ENCODE measurements at regions not wholly inside any gene's neighbourhood (a gene's known extent, or its start where the extent isn't known, plus 50 kb on each side); places are given as distances from the start of the nearest gene placed in this dataset.

GRCh38 chr7:153510674-153511073 is 541.5 kb upstream of the DPP6 start:
- Histone ChIP-seq H3K4me2 (replicated peaks; ENCODE audit: extremely low read depth, low read length, poor library complexity, severe bottlenecking) (no peak overlapping the region), H3K4me1 (ENCODE audit: control insufficient read depth in 1 of 2, insufficient read depth in 2 of 2, low read length in 2 of 2) (no peaks in the 10 kb centered on the region), H3K4me3 (replicated peaks in 1 of 3; ENCODE audit: low read depth in 2 of 3, low read length in 3 of 3) (no peak overlapping the region), H3K9me3 (replicated peaks in 1 of 2; ENCODE audit: control insufficient read depth in 1 of 2, insufficient read depth in 1 of 2, low read length in 2 of 2) (peaks cover 14 to 30% of the 10 kb centered on the region in 2 donors), H3K27me3 (ENCODE audit: control insufficient read depth in 2 of 2, insufficient read depth in 2 of 2, low read length in 2 of 2) (no peaks in the 10 kb centered on the region), H2AFZ (ENCODE audit: insufficient read depth, low read depth, low read length, poor library complexity, severe bottlenecking) (no peak overlapping the region), H3K27ac (ENCODE audit: low read depth in 1 of 2, low read length in 2 of 2) (no peak overlapping the region), H3K9ac (ENCODE audit: insufficient read depth, low read length, poor library complexity, severe bottlenecking) (no peak overlapping the region), H3K36me3 (replicated peaks in 1 of 2; ENCODE audit: control insufficient read depth in 1 of 2, insufficient read depth in 2 of 2, low read length in 2 of 2) (no peaks in the 10 kb centered on the region), H3K79me2 (ENCODE audit: insufficient read depth, low read length) (no peaks in the 10 kb centered on the region), H4K20me1 (ENCODE audit: insufficient read depth, low read length) (no peaks in the 10 kb centered on the region)
- Mint-ChIP-seq H3K27ac (no peak overlapping the region), H3K36me3 (no peaks in the 10 kb centered on the region), H3K4me3 (no peak overlapping the region), H3K9me3 (peaks cover 0 to 15% (median 12%) of the 10 kb centered on the region in 7 donors), H3K4me1 (no peaks in the 10 kb centered on the region), H3K27me3 (ENCODE audit: low read depth in 3 of 3) (no peaks in the 10 kb centered on the region)
- no CpG with 5 or more reads among the region's 3 CpGs for whole genome bisulfite sequencing (ENCODE audit: insufficient coverage)
- intact Hi-C loops (cut with micrococcal nuclease) = no loop called here
- DNase-seq = no peak
- no peak for TF ChIP-seq CTCF (IDR thresholded peaks at IDR 0.05)

GRCh38 chr7:153514032-153514431 is 538.2 kb upstream of the DPP6 start:
- no peak overlapping the region for H3K4me3 Mint-ChIP-seq
- no peaks in the 10 kb centered on the region for H3K27me3 Mint-ChIP-seq (ENCODE audit: low read depth in 3 of 3)
- no peak overlapping the region for H3K27ac Mint-ChIP-seq
- Histone ChIP-seq H3K27ac (ENCODE audit: low read depth in 1 of 2, low read length in 2 of 2) (no peak overlapping the region), H2AFZ (ENCODE audit: insufficient read depth, low read depth, low read length, poor library complexity, severe bottlenecking) (no peak overlapping the region), H3K4me1 (ENCODE audit: control insufficient read depth in 1 of 2, insufficient read depth in 2 of 2, low read length in 2 of 2) (no peaks in the 10 kb centered on the region), H3K9ac (ENCODE audit: insufficient read depth, low read length, poor library complexity, severe bottlenecking) (no peak overlapping the region), H3K36me3 (replicated peaks in 1 of 2; ENCODE audit: control insufficient read depth in 1 of 2, insufficient read depth in 2 of 2, low read length in 2 of 2) (no peaks in the 10 kb centered on the region), H3K4me3 (replicated peaks in 1 of 3; ENCODE audit: low read depth in 2 of 3, low read length in 3 of 3) (no peak overlapping the region), H3K4me2 (replicated peaks; ENCODE audit: extremely low read depth, low read length, poor library complexity, severe bottlenecking) (no peak overlapping the region), H3K79me2 (ENCODE audit: insufficient read depth, low read length) (no peaks in the 10 kb centered on the region), H3K27me3 (ENCODE audit: control insufficient read depth in 2 of 2, insufficient read depth in 2 of 2, low read length in 2 of 2) (no peaks in the 10 kb centered on the region), H3K9me3 (replicated peaks in 1 of 2; ENCODE audit: control insufficient read depth in 1 of 2, insufficient read depth in 1 of 2, low read length in 2 of 2) (peaks cover 24 to 41% of the 10 kb centered on the region in 2 donors), H4K20me1 (ENCODE audit: insufficient read depth, low read length) (no peaks in the 10 kb centered on the region)
- WGBS (ENCODE audit: insufficient coverage) = 93% methylated on average over 2 of the region's 5 CpGs
- no peak for DNase-seq
- H3K36me3 Mint-ChIP-seq = no peaks in the 10 kb centered on the region
- H3K4me1 Mint-ChIP-seq = no peaks in the 10 kb centered on the region
- peaks cover 2 to 31% (median 11%) of the 10 kb centered on the region in 7 donors for H3K9me3 Mint-ChIP-seq
- no peak for TF ChIP-seq CTCF (IDR thresholded peaks at IDR 0.05)
- intact Hi-C loops (cut with micrococcal nuclease) = no loop called here

Measured in CD14-positive monocyte (primary cell).